GM12878 (cell line): ENCODE measurements at regions not wholly inside any gene's neighbourhood (a gene's known extent, or its start where the extent isn't known, plus 50 kb on each side); places are given as distances from the start of the nearest gene placed in this dataset.

Experiments
- ATAC-seq: fragments of 200-7000 bp; cut with Tn5 transposase; 3 replicates; pipeline ENCODE4 v1.9.1; 2020; ENCODE audit warnings: mild to moderate bottlenecking, moderate library complexity
- BruUV-seq: library from RNA; stranded (reverse); fragments of 400-500 nt; replicated peaks from 2 replicates; lab custom pipeline; 2021; lab: Mats Ljungman, UMichigan
- CTCF ChIA-PET: fragments of 300-600 bp; sonication (Branson Sonifier 250); formaldehyde crosslinking; extraction: SDS; loops from one replicate; lab custom pipeline; 2021; ENCODE audit warnings: inconsistent platforms; lab: Yijun Ruan, JAX
- POLR2A ChIA-PET: fragments of 350-600 bp; formaldehyde crosslinking; extraction: SDS; loops from one replicate; lab custom pipeline; 2021; ENCODE audit warnings: inconsistent platforms; lab: Charles Lee
- RAD21 ChIA-PET: fragments of 300-600 bp; sonication (Branson Sonifier 250); formaldehyde crosslinking; loops from one replicate; lab custom pipeline; 2023; ENCODE audit warnings: antibody characterized with exemption; ENCODE audit not compliant: unreplicated experiment; lab: Charles Lee
- SMC1A ChIA-PET: fragments of 300-600 bp; sonication (Branson Sonifier 250); formaldehyde crosslinking; loops from one replicate; lab custom pipeline; 2023; ENCODE audit not compliant: unreplicated experiment, uncharacterized antibody; lab: Charles Lee
- DNase-seq: peaks from one replicate; pipeline ENCODE4 v3.0.0-alpha.2; 2011; ENCODE audit warnings: low read depth, low spot score
- FAIRE-seq: peaks from 3 replicates; lab custom pipeline; 2011; peaks lifted over from hg19 to GRCh38; lab: Jason Lieb, UNC
- H2AFZ ChIP-seq: 2 replicates; pipeline ENCODE4 v1.6.0; 2011; ENCODE audit warnings: low read depth, low read length, control low read depth; ENCODE audit not compliant: control insufficient read depth
- H3K27ac ChIP-seq: 2 replicates; pipeline ENCODE4 v1.5.1; 2011; ENCODE audit warnings: control low read depth; ENCODE audit not compliant: control insufficient read depth, insufficient read depth
- H3K27me3 ChIP-seq, 2 experiments: replicated peaks in 1 of 2; 2 replicates each; pipeline versions ENCODE4 v1.6.0 to v1.6.1; 2011; ENCODE audit warnings: low read length in 1 of 2; ENCODE audit not compliant: control insufficient read depth in 2 of 2, insufficient read depth in 2 of 2
- H3K36me3 ChIP-seq, 2 experiments: 2 replicates each; pipeline ENCODE4 v1.5.1; 2011; ENCODE audit warnings: low read length in 1 of 2; ENCODE audit not compliant: control insufficient read depth in 2 of 2, insufficient read depth in 2 of 2
- H3K4me1 ChIP-seq: 2 replicates; pipeline ENCODE4 v1.6.1; 2011; ENCODE audit warnings: mild to moderate bottlenecking, low read length, moderate library complexity, mixed read lengths; ENCODE audit not compliant: control insufficient read depth, insufficient read depth
- H3K4me2 ChIP-seq: 2 replicates; pipeline ENCODE4 v1.6.0; 2011; ENCODE audit warnings: control low read depth; ENCODE audit not compliant: control insufficient read depth, insufficient read depth
- H3K4me3 ChIP-seq: fragments of 200-600 bp; sonication (generic); 2 replicates; pipeline ENCODE4 v1.5.1; 2016
- H3K79me2 ChIP-seq: 2 replicates; pipeline ENCODE4 v1.6.0; 2011; ENCODE audit warnings: low read length; ENCODE audit not compliant: control insufficient read depth, insufficient read depth
- H3K9ac ChIP-seq: 2 replicates; pipeline ENCODE4 v1.8.0; 2011; ENCODE audit warnings: low read length, control low read depth, mixed read lengths; ENCODE audit not compliant: control insufficient read depth, insufficient read depth
- H3K9me3 ChIP-seq: replicated peaks from 3 replicates; pipeline ENCODE4 v1.5.1; 2011; ENCODE audit warnings: mild to moderate bottlenecking, low read length; ENCODE audit not compliant: control insufficient read depth, insufficient read depth
- H4K20me1 ChIP-seq: 2 replicates; pipeline ENCODE4 v1.6.0; 2011; ENCODE audit not compliant: control insufficient read depth, insufficient read depth
- BMI1 ChIP-seq: fragments of 450-650 bp; IDR thresholded peaks from 2 replicates; pipeline ENCODE4 v1.6.1; 2016; ENCODE audit warnings: mild to moderate bottlenecking, moderate library complexity, borderline replicate concordance
- CBX5 ChIP-seq: sonication (generic); IDR thresholded peaks from 2 replicates; pipeline ENCODE4 v1.6.1; 2016; ENCODE audit warnings: low read depth, moderate library complexity, mild to moderate bottlenecking, inconsistent platforms
- CREM ChIP-seq: IDR thresholded peaks from 2 replicates; pipeline ENCODE4 v1.6.1; 2014; ENCODE audit warnings: antibody characterized with exemption, low read depth
- EP300 ChIP-seq, 2 experiments: fragments of 150-350 bp in 1 of 2; IDR thresholded peaks; 2 replicates each; pipeline ENCODE4 v1.6.1; 2011 to 2012; ENCODE audit warnings: low read depth in 2 of 2, low read length in 2 of 2, borderline replicate concordance in 1 of 2, improper control_type of control experiment in 1 of 2, inconsistent platforms in 1 of 2; ENCODE audit not compliant: control insufficient read depth in 1 of 2
- HDAC6 ChIP-seq: fragments of 200-600 bp; sonication (generic); IDR thresholded peaks from one replicate; pipeline ENCODE4 v1.8.0; 2017; ENCODE audit warnings: antibody characterized with exemption; ENCODE audit not compliant: unreplicated experiment
- NKRF ChIP-seq: fragments of 450-650 bp; conservative IDR thresholded peaks from 2 replicates; pipeline ENCODE4 v1.6.1; 2017; ENCODE audit warnings: mild to moderate bottlenecking, moderate library complexity
- PBX3 ChIP-seq: IDR thresholded peaks from 2 replicates; pipeline ENCODE4 v1.6.1; 2011; ENCODE audit warnings: mild to moderate bottlenecking, low read depth, low read length, moderate library complexity; ENCODE audit not compliant: insufficient replicate concordance
- POLR2A ChIP-seq: IDR thresholded peaks from 2 replicates; pipeline ENCODE4 v1.6.1; 2011; ENCODE audit warnings: low read depth, mild to moderate bottlenecking, low read length
- SMARCA5 ChIP-seq: fragments of 450-650 bp; IDR thresholded peaks from 2 replicates; pipeline ENCODE4 v1.6.1; 2017; ENCODE audit warnings: mild to moderate bottlenecking
- SRF ChIP-seq, 2 experiments: IDR thresholded peaks; 2 replicates each; pipeline ENCODE4 v1.6.1; 2011; ENCODE audit warnings: low read depth in 2 of 2, low read length in 2 of 2, mild to moderate bottlenecking in 1 of 2, moderate library complexity in 1 of 2
- YBX1 ChIP-seq: fragments of 450-650 bp; IDR thresholded peaks from 2 replicates; pipeline ENCODE4 v1.6.1; 2016; ENCODE audit warnings: antibody characterized with exemption
- WGBS: methylation state at CpG from one replicate; pipeline ENCODE4 v1.1.6; 2016; ENCODE audit warnings: low lambda C conversion rate; ENCODE audit not compliant: insufficient replicate concordance, insufficient coverage; ENCODE audit errors: missing lambda C conversion rate; 5-methylcytosine and 5-hydroxymethylcytosine counted together
- in situ Hi-C: fragments of 300-500 bp; cut with MboI; formaldehyde crosslinking; loops from 9 replicates; pipeline ENCODE4 v1.14.3; 2018; ENCODE audit warnings: mixed read lengths
- intact Hi-C: fragments of 100-400 bp; cut with micrococcal nuclease; formaldehyde crosslinking; loops from one replicate; pipeline ENCODE4 v1.14.2; 2022; ENCODE audit not compliant: unreplicated experiment
- TF ChIP-seq, protein P1 (sequence below): fragments of 450-650 bp; IDR thresholded peaks from 2 replicates; pipeline ENCODE4 v1.6.1; 2018; ENCODE audit warnings: borderline replicate concordance, mild to moderate bottlenecking; ENCODE audit not compliant: partially characterized antibody
- TF ChIP-seq, protein P2 (sequence below): IDR thresholded peaks from 2 replicates; pipeline ENCODE4 v1.6.1; 2012; ENCODE audit warnings: improper control_type of control experiment, low read depth, low read length; ENCODE audit not compliant: insufficient replicate concordance

DNA sequence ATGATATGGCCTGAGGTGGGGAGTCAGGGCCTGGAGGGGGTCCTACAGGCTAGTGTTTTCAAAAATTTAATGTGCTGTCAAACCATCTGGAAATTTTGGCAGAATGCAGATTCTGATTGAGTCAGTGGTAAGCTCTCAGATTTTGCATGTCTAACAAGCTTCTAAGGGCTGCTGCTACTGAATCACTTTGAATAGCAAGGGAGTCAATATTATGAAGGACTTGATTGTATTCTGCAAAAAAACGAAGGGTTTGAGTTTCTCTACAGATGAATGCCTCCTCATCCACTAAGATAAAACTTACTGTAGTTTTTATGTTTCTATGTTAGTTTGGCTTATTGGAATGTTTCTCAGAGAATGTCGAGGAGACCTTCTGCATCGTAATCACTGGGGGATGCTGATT, 179.5 kb downstream of the TMEM38B start:
- no peak for DNase-seq
- Histone ChIP-seq H3K27ac (no peak overlapping the region), H3K4me1 (no peaks in the 10 kb centered on the region), H3K79me2 (no peaks in the 10 kb centered on the region), H3K4me3 (no peak overlapping the region), H4K20me1 (no peaks in the 10 kb centered on the region), H3K4me2 (no peak overlapping the region), H3K9ac (no peak overlapping the region), H2AFZ (no peak overlapping the region), H3K36me3 (no peaks in the 10 kb centered on the region), H3K27me3 (no peaks in the 10 kb centered on the region; a peak in 1 of 4 replicates), H3K9me3 (no peaks in the 10 kb centered on the region)
- no peak for FAIRE-seq
- SMC1A ChIA-PET, result no interaction called here
- BruUV-seq, result no TSS peak
- CTCF ChIA-PET, result no interaction called here
- in situ Hi-C loops, result no loop called here
- POLR2A ChIA-PET, result no interaction called here
- WGBS, result 18% methylated on average over 3 of the region's 3 CpGs
- intact Hi-C loops, result no loop called here
- RAD21 ChIA-PET, result no interaction called here
- ATAC-seq, result no peak
- TF ChIP-seq EP300 (IDR thresholded peaks at IDR 0.05; ENCODE audit: borderline replicate concordance in 1 of 2, control insufficient read depth in 1 of 2, low read depth in 2 of 2, low read length in 2 of 2) (no peak), SMARCA5 (no peak), SRF (IDR thresholded peaks at IDR 0.05; ENCODE audit: low read depth in 2 of 2, low read length in 2 of 2) (no peak), POLR2A (no peak), PBX3 (no peak), BMI1 (no peak), CBX5 (no peak), CREM (no peak), NKRF (no peak), YBX1 (no peak), HDAC6 (no peak)
- TF ChIP-seq, protein P1, sequence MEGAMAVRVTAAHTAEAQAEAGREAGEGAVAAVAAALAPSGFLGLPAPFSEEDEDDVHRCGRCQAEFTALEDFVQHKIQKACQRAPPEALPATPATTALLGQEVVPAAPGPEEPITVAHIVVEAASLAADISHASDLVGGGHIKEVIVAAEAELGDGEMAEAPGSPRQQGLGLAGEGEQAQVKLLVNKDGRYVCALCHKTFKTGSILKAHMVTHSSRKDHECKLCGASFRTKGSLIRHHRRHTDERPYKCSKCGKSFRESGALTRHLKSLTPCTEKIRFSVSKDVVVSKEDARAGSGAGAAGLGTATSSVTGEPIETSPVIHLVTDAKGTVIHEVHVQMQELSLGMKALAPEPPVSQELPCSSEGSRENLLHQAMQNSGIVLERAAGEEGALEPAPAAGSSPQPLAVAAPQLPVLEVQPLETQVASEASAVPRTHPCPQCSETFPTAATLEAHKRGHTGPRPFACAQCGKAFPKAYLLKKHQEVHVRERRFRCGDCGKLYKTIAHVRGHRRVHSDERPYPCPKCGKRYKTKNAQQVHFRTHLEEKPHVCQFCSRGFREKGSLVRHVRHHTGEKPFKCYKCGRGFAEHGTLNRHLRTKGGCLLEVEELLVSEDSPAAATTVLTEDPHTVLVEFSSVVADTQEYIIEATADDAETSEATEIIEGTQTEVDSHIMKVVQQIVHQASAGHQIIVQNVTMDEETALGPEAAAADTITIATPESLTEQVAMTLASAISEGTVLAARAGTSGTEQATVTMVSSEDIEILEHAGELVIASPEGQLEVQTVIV, result no peak
- TF ChIP-seq, protein P2, sequence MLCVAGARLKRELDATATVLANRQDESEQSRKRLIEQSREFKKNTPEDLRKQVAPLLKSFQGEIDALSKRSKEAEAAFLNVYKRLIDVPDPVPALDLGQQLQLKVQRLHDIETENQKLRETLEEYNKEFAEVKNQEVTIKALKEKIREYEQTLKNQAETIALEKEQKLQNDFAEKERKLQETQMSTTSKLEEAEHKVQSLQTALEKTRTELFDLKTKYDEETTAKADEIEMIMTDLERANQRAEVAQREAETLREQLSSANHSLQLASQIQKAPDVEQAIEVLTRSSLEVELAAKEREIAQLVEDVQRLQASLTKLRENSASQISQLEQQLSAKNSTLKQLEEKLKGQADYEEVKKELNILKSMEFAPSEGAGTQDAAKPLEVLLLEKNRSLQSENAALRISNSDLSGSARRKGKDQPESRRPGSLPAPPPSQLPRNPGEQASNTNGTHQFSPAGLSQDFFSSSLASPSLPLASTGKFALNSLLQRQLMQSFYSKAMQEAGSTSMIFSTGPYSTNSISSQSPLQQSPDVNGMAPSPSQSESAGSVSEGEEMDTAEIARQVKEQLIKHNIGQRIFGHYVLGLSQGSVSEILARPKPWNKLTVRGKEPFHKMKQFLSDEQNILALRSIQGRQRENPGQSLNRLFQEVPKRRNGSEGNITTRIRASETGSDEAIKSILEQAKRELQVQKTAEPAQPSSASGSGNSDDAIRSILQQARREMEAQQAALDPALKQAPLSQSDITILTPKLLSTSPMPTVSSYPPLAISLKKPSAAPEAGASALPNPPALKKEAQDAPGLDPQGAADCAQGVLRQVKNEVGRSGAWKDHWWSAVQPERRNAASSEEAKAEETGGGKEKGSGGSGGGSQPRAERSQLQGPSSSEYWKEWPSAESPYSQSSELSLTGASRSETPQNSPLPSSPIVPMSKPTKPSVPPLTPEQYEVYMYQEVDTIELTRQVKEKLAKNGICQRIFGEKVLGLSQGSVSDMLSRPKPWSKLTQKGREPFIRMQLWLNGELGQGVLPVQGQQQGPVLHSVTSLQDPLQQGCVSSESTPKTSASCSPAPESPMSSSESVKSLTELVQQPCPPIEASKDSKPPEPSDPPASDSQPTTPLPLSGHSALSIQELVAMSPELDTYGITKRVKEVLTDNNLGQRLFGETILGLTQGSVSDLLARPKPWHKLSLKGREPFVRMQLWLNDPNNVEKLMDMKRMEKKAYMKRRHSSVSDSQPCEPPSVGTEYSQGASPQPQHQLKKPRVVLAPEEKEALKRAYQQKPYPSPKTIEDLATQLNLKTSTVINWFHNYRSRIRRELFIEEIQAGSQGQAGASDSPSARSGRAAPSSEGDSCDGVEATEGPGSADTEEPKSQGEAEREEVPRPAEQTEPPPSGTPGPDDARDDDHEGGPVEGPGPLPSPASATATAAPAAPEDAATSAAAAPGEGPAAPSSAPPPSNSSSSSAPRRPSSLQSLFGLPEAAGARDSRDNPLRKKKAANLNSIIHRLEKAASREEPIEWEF, result no peak
